GM18861 (cell line): ENCODE measurements at regions not wholly inside any gene's neighbourhood (a gene's known extent, or its start where the extent isn't known, plus 50 kb on each side); places are given as distances from the start of the nearest gene placed in this dataset.
"Not testable (repeated sequence)": the region's sequence is repeated elsewhere in the genome, so short reads cannot be mapped to it uniquely, and the experiment has no call there.

Experiments
- ATAC-seq: cut with Tn5 transposase; IDR thresholded peaks from one replicate; pipeline ENCODE4 v1.9.1; 2021; ENCODE audit not compliant: unreplicated experiment

DNA sequence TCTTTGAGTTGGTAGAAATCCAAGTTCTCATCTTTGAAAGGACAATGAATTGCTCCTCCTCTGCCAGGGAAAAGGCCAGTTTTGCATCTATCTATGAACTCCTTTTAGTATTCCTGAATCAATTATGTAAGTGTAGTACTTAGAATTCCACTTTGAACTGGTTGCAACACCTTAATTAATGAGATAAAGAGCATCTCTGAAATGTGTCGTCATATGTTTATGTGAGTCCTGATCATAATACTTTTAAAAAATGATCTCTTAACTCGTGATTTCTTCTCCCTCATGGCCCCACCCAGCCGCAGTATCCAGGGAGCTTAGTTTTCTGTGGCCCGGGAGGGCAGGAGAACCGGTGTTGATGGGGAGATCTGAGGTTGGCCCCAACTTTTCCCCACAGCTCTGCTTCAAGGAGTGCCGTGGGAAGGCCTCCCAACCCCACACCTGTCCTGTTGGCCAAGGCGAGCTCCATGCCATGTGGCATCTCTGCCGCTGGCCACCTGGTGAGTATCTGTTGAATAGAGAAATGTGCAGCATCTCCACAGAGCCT, 203.5 kb downstream of the TMEM121 start:
- ATAC-seq, result not testable (repeated sequence)

GRCh38 chr14:105730731-105731130, 204.3 kb downstream of the TMEM121 start:
- not testable (repeated sequence) for ATAC-seq

GRCh38 chr14:105731221-105731985, 205.0 kb downstream of the TMEM121 start:
- not testable (repeated sequence) for ATAC-seq

DNA sequence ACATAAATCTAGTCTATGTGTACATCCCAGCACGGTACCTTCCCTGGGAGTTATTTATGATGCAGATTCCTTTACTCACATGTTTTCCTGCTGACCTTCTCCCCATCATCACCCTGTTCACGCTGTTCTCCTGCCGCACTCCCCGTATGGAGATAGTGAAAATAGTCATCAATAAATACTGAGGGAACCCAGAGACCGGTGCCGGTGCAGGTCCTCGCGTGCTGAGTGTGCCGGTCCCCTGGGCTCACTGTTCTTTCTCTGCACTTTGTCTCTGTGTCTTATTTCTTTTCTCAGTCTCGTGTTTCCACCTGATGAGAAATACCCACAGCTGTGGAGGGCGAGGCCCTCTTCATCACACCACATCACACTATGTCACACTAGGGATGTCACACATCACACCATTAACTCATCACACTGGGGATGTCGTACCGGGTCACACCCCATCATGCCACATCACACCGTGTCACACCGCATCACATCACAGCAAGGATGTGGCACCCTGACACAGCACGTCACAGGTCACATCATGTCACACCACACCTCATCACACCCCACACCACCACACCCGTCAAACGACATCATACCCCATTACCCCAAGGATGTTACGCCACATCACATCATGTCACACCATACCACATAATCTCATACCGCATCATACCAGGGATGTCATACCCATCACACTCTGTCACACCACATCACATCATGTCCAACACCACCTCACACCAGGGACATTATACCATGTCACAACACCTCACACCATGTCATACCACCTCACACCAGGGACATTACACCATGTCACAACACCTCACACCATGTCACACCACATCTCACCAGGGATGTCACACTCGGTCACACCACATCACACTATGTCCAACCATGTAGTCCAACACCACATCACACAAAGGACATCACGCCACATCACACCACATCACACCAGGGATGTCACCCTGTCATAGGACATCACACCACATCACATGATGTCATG, 207.0 kb downstream of the TMEM121 start:
- no peak for ATAC-seq

GRCh38 chr14:105734241-105734640, 207.9 kb downstream of the TMEM121 start:
- not testable (repeated sequence) for ATAC-seq

- not testable (repeated sequence) for ATAC-seq
These were observed 209.9 kb downstream of the TMEM121 start for GRCh38 chr14:105736331-105736730.

DNA sequence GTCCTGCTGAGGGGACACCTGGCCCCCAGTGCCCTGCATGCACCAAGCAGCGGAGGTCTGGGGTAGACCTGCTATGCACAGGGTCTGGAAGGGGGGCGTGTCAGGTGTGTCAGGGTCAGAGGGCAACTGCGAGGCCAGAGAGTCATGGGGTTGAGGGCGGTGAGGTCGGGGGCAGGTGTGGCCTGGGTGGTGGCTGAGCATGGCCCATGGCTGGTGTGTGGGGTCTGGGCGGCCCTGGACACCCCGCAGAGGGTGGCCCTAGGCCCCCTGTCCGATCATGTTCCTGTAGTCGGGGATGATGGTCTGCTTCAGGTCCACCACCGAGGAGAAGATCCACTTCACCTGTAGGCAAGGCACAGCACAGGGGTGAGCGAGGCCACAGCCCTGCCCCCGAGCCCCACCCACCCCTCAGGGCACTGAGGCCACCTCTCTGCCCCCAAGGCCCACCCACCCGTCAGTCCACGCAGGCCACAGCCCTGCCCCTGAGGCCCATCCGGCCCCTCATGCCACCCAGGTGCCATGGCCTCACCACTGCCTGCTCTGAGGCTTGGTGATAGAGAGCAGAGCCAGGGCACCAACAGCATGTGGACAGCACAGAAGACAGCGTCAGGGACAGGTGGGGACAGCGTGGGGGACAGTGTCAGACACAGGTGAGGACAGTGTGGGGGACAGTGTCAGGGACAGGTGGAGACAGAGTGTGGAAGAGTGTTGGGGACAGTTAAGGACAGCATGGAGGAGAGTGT, 211.3 kb downstream of the TMEM121 start:
- ATAC-seq, result no peak

DNA sequence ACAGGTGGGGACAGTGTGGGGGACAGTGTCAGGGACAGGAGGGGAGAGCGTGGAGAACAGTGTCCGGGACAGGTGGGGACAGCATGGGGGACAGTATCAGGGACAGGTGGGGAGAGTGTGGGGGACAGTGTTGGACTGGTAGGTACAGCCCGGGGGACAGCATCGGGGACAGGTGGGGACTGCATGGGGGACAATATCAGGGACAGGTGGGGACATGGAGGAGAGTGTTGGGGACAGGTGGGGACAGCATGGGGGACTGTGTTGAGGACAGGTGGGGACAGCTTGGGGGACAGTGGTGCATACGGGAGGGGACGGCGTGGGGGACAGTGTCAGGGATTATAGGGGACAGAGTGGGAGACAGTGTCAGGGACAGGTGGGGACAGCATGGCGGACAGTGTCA, 212.3 kb downstream of the TMEM121 start:
- no peak for ATAC-seq

DNA sequence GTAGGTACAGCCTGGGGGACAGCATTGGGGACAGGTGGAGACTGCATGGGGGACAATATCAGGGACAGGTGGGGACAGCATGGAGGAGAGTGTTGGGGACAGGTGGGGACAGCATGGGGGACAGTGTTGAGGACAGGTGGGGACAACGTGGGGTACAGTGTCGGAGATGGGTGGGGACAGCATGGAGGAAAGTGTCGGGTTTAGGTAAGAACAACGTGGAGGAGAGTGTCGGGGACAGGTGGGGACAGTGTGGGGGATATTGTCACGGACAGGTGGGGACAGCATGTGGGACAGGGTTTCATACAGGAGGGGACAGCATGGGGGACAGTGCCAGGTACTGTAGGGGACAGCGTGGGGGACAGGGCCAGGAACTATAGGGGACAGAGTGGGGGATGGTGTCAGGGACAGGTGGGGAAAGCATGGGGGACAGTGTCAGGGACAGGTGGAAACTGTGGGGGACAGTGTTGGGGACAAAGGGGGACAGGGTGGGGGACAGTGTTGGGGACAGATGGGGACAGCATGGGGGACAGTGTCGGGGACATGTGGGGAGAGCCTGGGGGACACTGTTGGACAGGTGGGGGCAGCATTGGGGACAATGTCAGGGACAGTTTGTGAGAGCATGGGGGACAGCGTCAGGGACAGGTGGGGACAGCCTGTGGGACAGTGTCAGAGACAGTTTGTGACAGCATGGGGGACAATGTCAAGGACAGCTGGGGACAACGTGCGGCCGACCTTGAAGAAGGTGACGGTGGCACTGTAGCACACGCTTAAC, 213.1 kb downstream of the TMEM121 start:
- ATAC-seq, result no peak

GRCh38 chr14:105740272-105740671, 213.9 kb downstream of the TMEM121 start:
- ATAC-seq, result not testable (repeated sequence)

- not testable (repeated sequence) for ATAC-seq
These were observed 214.6 kb downstream of the TMEM121 start for GRCh38 chr14:105740961-105741360.

DNA sequence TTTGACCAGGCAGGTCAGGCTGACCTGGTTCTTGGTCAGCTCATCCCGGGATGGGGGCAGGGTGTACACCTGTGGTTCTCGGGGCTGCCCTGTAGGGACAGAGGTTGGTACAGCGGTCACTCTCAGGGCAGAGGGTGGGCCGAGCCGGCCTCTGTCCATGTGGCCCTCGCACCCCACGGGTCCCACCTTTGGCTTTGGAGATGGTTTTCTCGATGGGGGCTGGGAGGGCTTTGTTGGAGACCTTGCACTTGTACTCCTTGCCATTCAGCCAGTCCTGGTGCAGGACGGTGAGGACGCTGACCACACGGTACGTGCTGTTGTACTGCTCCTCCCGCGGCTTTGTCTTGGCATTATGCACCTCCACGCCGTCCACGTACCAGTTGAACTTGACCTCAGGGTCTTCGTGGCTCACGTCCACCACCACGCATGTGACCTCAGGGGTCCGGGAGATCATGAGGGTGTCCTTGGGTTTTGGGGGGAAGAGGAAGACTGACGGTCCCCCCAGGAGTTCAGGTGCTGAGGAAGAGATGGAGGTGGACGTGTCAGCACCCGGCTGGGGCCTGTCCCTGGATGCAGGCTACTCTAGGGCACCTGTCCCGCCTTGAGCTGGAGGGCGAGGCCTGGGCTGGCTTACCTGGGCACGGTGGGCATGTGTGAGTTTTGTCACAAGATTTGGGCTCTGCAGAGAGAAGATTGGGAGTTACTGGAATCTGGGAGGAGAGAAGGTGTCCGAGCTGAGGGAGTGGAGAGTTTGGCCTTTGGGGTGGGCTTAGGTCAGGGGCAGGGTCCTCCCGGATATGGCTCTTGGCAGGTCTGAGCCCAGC, 215.5 kb downstream of the TMEM121 start:
- not testable (repeated sequence) for ATAC-seq

- no peak for ATAC-seq
These were observed 216.1 kb downstream of the TMEM121 start for GRCh38 chr14:105742531-105742848.

- not testable (repeated sequence) for ATAC-seq
These were observed 216.7 kb downstream of the TMEM121 start for GRCh38 chr14:105742904-105743701.

- ATAC-seq, result not testable (repeated sequence)
These were observed 217.9 kb downstream of the TMEM121 start for GRCh38 chr14:105744213-105744787.

- ATAC-seq, result no peak
These were observed 219.2 kb downstream of the TMEM121 start for GRCh38 chr14:105745433-105746123.

- ATAC-seq, result no peak
These were observed 219.7 kb downstream of the TMEM121 start for GRCh38 chr14:105746124-105746514.
